ENCODE measurements at regions not wholly inside any gene's neighbourhood (a gene's known extent, or its start where the extent isn't known, plus 50 kb on each side); places are given as distances from the start of the nearest gene placed in this dataset.

DNA sequence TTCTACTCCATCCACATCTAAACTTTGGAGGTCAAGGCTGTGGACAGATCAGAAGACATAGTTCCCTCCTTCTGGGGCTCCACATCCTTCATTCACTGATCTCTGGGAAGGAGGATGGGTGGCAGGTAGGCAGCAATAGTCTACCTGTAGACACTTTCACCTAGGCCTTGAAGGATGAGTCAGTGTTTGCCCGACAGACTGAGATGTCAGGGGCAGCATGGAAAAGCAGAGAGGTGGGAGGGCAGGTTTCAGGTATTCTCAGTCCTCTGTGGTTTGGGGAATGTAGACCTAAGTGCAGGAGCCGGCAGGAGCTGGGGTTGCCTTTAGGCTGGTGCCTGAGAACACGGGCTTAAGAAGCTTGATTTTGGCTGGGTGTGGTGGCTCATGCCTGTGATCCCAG lies 171.9 kb upstream of the ZNF267 start (continued):
- TF ChIP-seq SP2 (IDR thresholded peaks at IDR 0.05; ENCODE audit: low read length) (no peak), CHD2 (IDR thresholded peaks at IDR 0.05; ENCODE audit: low read length) (no peak), TCF12 (IDR thresholded peaks at IDR 0.05; ENCODE audit: low read depth, low read length) (no peak), RNF2 (IDR thresholded peaks at IDR 0.05; ENCODE audit: borderline replicate concordance, low read depth, low read length, missing control alignments, poor library complexity, severe bottlenecking) (no peak), KDM5A (IDR thresholded peaks at IDR 0.05; ENCODE audit: low read length) (no peak), SIX5 (IDR thresholded peaks at IDR 0.05; ENCODE audit: low read depth, low read length) (no peak), HDAC2 (IDR thresholded peaks at IDR 0.05; ENCODE audit: borderline replicate concordance in 1 of 2, low read depth in 2 of 2, low read length in 2 of 2) (no peak), TEAD4 (IDR thresholded peaks at IDR 0.05; ENCODE audit: low read depth, low read length) (no peak), RBBP5 (IDR thresholded peaks at IDR 0.05; ENCODE audit: borderline replicate concordance, low read depth, low read length) (no peak)
- TF ChIP-seq, protein P1, sequence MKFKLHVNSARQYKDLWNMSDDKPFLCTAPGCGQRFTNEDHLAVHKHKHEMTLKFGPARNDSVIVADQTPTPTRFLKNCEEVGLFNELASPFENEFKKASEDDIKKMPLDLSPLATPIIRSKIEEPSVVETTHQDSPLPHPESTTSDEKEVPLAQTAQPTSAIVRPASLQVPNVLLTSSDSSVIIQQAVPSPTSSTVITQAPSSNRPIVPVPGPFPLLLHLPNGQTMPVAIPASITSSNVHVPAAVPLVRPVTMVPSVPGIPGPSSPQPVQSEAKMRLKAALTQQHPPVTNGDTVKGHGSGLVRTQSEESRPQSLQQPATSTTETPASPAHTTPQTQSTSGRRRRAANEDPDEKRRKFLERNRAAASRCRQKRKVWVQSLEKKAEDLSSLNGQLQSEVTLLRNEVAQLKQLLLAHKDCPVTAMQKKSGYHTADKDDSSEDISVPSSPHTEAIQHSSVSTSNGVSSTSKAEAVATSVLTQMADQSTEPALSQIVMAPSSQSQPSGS (IDR thresholded peaks at IDR 0.05; ENCODE audit: low read length) = no peak
